SU-DHL-6 (cell line): ENCODE measurements at regions not wholly inside any gene's neighbourhood (a gene's known extent, or its start where the extent isn't known, plus 50 kb on each side); places are given as distances from the start of the nearest gene placed in this dataset.

Experiments used
- H2AFZ ChIP-seq: fragments of 200-600 bp; sonication (generic); 2 replicates; pipeline ENCODE4 v1.6.1; 2014; ENCODE audit warnings: low read depth, mild to moderate bottlenecking, moderate library complexity, mixed read lengths, antibody characterized with exemption, low read length; ENCODE audit not compliant: severe bottlenecking
- H3F3A ChIP-seq: fragments of 200-600 bp; shearing (Covaris generic); 2 replicates; pipeline ENCODE4 v1.6.0; 2016; ENCODE audit warnings: antibody characterized with exemption, mild to moderate bottlenecking; ENCODE audit not compliant: insufficient read depth
- H3K27ac ChIP-seq: fragments of 200-600 bp; sonication (generic); 2 replicates; pipeline ENCODE4 v1.5.1; 2016; ENCODE audit warnings: low read depth, mild to moderate bottlenecking, low read length, moderate library complexity, mixed read lengths
- H3K27me3 ChIP-seq: fragments of 200-600 bp; sonication (generic), shearing (Covaris generic); 2 replicates; pipeline ENCODE4 v1.6.0; 2014; ENCODE audit warnings: mild to moderate bottlenecking, low read length
- H3K36me3 ChIP-seq: fragments of 200-600 bp; sonication (generic); 2 replicates; pipeline ENCODE4 v1.6.1; 2014; ENCODE audit warnings: mild to moderate bottlenecking, low read length, mixed read lengths
- H3K4me2 ChIP-seq: fragments of 300-600, 200-600 bp; shearing (Covaris generic), sonication (generic); 2 replicates; pipeline ENCODE4 v1.6.0; 2014; ENCODE audit warnings: low read length, low read depth, mild to moderate bottlenecking; ENCODE audit not compliant: poor library complexity, severe bottlenecking
- H3K4me3 ChIP-seq: fragments of 200-600 bp; sonication (generic); 2 replicates; pipeline ENCODE4 v1.5.1; 2014; ENCODE audit warnings: antibody characterized with exemption, low read length, mild to moderate bottlenecking, mixed read lengths; ENCODE audit not compliant: insufficient read depth, poor library complexity, severe bottlenecking
- H3K79me2 ChIP-seq: fragments of 200-600 bp; sonication (generic); 2 replicates; pipeline ENCODE4 v1.6.1; 2014; ENCODE audit warnings: mild to moderate bottlenecking, low read length, moderate library complexity; ENCODE audit not compliant: insufficient read depth
- H3K9ac ChIP-seq: fragments of 200-600 bp; sonication (generic); 2 replicates; pipeline ENCODE4 v1.7.0; 2014; ENCODE audit warnings: mild to moderate bottlenecking, low read length
- H3K9me2 ChIP-seq: fragments of 200-600 bp; sonication (generic); replicated peaks from 2 replicates; pipeline ENCODE4 v1.6.1; 2014; ENCODE audit warnings: low read length; ENCODE audit not compliant: insufficient read depth
- H3K9me3 ChIP-seq: fragments of 200-600 bp; sonication (generic); 2 replicates; pipeline ENCODE4 v1.6.1; 2014; ENCODE audit warnings: low read length, mixed read lengths; ENCODE audit not compliant: insufficient read depth
- H4K20me1 ChIP-seq: fragments of 200-600 bp; sonication (generic); 2 replicates; pipeline ENCODE4 v1.6.1; 2014; ENCODE audit warnings: low read depth, mild to moderate bottlenecking, antibody characterized with exemption, low read length, moderate library complexity, mixed read lengths
- EZH2phosphoT487 ChIP-seq: fragments of 200-600 bp; sonication (generic), shearing (Covaris generic); conservative IDR thresholded peaks from 2 replicates; pipeline ENCODE4 v1.6.1; 2018; ENCODE audit warnings: mild to moderate bottlenecking, antibody characterized with exemption, low read length, moderate library complexity, mixed read lengths
- TF ChIP-seq, protein P1 (sequence below): fragments of 200-600 bp; sonication (generic); IDR thresholded peaks from one replicate; pipeline ENCODE4 v1.5.1; 2017; ENCODE audit warnings: antibody characterized with exemption, mild to moderate bottlenecking, low read length, moderate library complexity; ENCODE audit not compliant: insufficient read depth, poor library complexity, severe bottlenecking

- Histone ChIP-seq H3K4me2 (no peak overlapping the region), H3F3A (no peaks in the 10 kb centered on the region), H3K4me3 (no peak overlapping the region), H2AFZ (no peak overlapping the region), H3K36me3 (no peaks in the 10 kb centered on the region), H3K27me3 (no peaks in the 10 kb centered on the region), H3K79me2 (no peaks in the 10 kb centered on the region), H3K9me2 (no peaks in the 10 kb centered on the region), H3K27ac (no peak overlapping the region), H4K20me1 (no peaks in the 10 kb centered on the region), H3K9ac (no peak overlapping the region), H3K9me3 (no peaks in the 10 kb centered on the region)
- TF ChIP-seq EZH2phosphoT487: no peak
- TF ChIP-seq, protein P1, sequence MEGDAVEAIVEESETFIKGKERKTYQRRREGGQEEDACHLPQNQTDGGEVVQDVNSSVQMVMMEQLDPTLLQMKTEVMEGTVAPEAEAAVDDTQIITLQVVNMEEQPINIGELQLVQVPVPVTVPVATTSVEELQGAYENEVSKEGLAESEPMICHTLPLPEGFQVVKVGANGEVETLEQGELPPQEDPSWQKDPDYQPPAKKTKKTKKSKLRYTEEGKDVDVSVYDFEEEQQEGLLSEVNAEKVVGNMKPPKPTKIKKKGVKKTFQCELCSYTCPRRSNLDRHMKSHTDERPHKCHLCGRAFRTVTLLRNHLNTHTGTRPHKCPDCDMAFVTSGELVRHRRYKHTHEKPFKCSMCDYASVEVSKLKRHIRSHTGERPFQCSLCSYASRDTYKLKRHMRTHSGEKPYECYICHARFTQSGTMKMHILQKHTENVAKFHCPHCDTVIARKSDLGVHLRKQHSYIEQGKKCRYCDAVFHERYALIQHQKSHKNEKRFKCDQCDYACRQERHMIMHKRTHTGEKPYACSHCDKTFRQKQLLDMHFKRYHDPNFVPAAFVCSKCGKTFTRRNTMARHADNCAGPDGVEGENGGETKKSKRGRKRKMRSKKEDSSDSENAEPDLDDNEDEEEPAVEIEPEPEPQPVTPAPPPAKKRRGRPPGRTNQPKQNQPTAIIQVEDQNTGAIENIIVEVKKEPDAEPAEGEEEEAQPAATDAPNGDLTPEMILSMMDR: no peak
Observed at GRCh38 chr5:21171038-21171437, 1183.0 kb upstream of the CDH18 start.

DNA sequence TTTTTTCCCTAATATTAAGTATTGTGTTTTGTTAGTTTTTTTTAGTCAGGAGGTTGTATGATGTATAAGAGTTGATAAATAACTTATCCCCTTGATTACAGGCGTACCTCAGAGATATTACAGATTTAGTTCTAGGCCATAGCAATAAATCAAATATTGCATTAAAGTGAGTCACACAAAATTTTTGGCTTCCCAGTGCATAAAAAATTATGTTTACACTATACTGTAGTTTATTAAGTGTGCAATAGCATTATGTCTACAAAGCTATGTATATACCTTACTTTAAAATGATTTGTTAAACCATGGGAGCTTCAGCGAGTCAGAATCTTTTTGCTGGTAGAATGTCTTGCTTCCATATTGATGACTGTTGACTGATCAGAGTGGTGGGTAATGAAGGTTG, 1180.6 kb upstream of the CDH18 start:
- H3K9me3 ChIP-seq: no peaks in the 10 kb centered on the region
- TF ChIP-seq EZH2phosphoT487: no peak
- TF ChIP-seq, protein P1: no peak
- no peaks in the 10 kb centered on the region for H3F3A ChIP-seq
- no peak overlapping the region for H3K4me2 ChIP-seq
- no peak overlapping the region for H3K27ac ChIP-seq
- peak overlapping the region; percentile 73 for H2AFZ ChIP-seq
- H3K4me3 ChIP-seq: no peak overlapping the region
- H3K79me2 ChIP-seq: no peaks in the 10 kb centered on the region
- no peaks in the 10 kb centered on the region for H4K20me1 ChIP-seq
- no peaks in the 10 kb centered on the region for H3K27me3 ChIP-seq
- H3K36me3 ChIP-seq: no peaks in the 10 kb centered on the region
- no peak overlapping the region for H3K9ac ChIP-seq
- no peaks in the 10 kb centered on the region for H3K9me2 ChIP-seq

DNA sequence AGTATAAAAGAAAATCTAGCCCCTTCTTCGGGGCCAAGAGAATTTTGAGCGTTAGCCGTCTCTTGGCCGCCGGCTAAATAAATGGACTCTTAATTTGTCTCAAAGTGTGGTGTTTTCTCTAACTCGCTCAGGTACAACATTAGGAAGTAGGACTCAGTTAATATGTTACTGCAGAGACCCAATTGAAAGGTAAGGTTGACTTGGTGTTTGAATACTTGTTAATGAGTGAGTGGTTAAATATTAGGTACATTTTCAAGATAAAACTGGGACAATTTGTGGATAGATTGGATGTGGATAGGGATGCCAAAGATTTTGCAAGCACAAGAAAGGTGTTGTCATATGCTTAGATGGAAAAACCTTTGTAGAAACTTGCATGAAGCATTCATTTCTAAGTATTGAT, 1177.3 kb upstream of the CDH18 start:
- no peak overlapping the region for H3K9ac ChIP-seq
- H3K36me3 ChIP-seq: no peaks in the 10 kb centered on the region
- no peaks in the 10 kb centered on the region for H3K79me2 ChIP-seq
- no peak overlapping the region for H3K27ac ChIP-seq
- H3K9me3 ChIP-seq: no peaks in the 10 kb centered on the region
- H3K4me3 ChIP-seq: no peak overlapping the region
- no peaks in the 10 kb centered on the region for H3K9me2 ChIP-seq
- no peaks in the 10 kb centered on the region for H4K20me1 ChIP-seq
- H3K4me2 ChIP-seq: no peak overlapping the region
- TF ChIP-seq, protein P1: no peak
- no peak for TF ChIP-seq EZH2phosphoT487
- no peaks in the 10 kb centered on the region for H3F3A ChIP-seq
- peak overlapping the region; percentile 19 for H2AFZ ChIP-seq
- no peaks in the 10 kb centered on the region for H3K27me3 ChIP-seq

GRCh38 chr5:21164425-21164824, 1176.4 kb upstream of the CDH18 start:
- Histone ChIP-seq H4K20me1 (no peaks in the 10 kb centered on the region), H3K4me2 (no peak overlapping the region), H3K27ac (no peak overlapping the region), H3F3A (no peaks in the 10 kb centered on the region), H3K4me3 (no peak overlapping the region), H3K9ac (no peak overlapping the region), H3K36me3 (no peaks in the 10 kb centered on the region), H3K9me3 (no peaks in the 10 kb centered on the region), H3K27me3 (no peaks in the 10 kb centered on the region), H3K79me2 (no peaks in the 10 kb centered on the region), H3K9me2 (no peaks in the 10 kb centered on the region), H2AFZ (peak overlapping the region; percentile 54)
- TF ChIP-seq EZH2phosphoT487: no peak
- TF ChIP-seq, protein P1: no peak
